Endothelial cell (in vitro differentiated cells): ENCODE measurements at regions not wholly inside any gene's neighbourhood (a gene's known extent, or its start where the extent isn't known, plus 50 kb on each side); places are given as distances from the start of the nearest gene placed in this dataset.

Experiments
- DNase-seq: peaks from one replicate; pipeline ENCODE4 v3.0.0; 2021; ENCODE audit warnings: low spot score
- H3K27ac Mint-ChIP-seq: one replicate; pipeline ENCODE4 v1.8.0; 2021; ENCODE audit warnings: mixed read lengths, inconsistent platforms; ENCODE audit not compliant: unreplicated experiment
- H3K27me3 Mint-ChIP-seq: one replicate; pipeline ENCODE4 v1.8.0; 2021; ENCODE audit warnings: mild to moderate bottlenecking, moderate library complexity, mixed read lengths, inconsistent platforms; ENCODE audit not compliant: unreplicated experiment
- H3K36me3 Mint-ChIP-seq: one replicate; pipeline ENCODE4 v1.8.0; 2021; ENCODE audit warnings: mild to moderate bottlenecking, low read depth, mixed read lengths, inconsistent platforms; ENCODE audit not compliant: unreplicated experiment
- H3K4me1 Mint-ChIP-seq: one replicate; pipeline ENCODE4 v1.8.0; 2021; ENCODE audit warnings: mild to moderate bottlenecking, mixed read lengths, inconsistent platforms; ENCODE audit not compliant: unreplicated experiment
- H3K4me3 Mint-ChIP-seq: one replicate; pipeline ENCODE4 v1.8.0; 2021; ENCODE audit warnings: mild to moderate bottlenecking, mixed read lengths, inconsistent platforms; ENCODE audit not compliant: unreplicated experiment
- H3K9me3 Mint-ChIP-seq: one replicate; pipeline ENCODE4 v1.8.0; 2021; ENCODE audit warnings: mixed read lengths, inconsistent platforms; ENCODE audit not compliant: unreplicated experiment
- CTCF ChIP-seq: fragments of 200-600 bp; sonication (generic); IDR thresholded peaks from one replicate; pipeline ENCODE4 v1.5.0; 2021; ENCODE audit warnings: antibody characterized with exemption; ENCODE audit not compliant: unreplicated experiment

- Mint-ChIP-seq H3K27ac (no peak overlapping the region), H3K9me3 (no peaks in the 10 kb centered on the region), H3K4me1 (peaks cover 13% of the 10 kb centered on the region), H3K36me3 (no peaks in the 10 kb centered on the region), H3K4me3 (no peak overlapping the region), H3K27me3 (no peaks in the 10 kb centered on the region)
- no peak for DNase-seq
- no peak for TF ChIP-seq CTCF
Measured at GRCh38 chr17:71284032-71284755, 836.6 kb upstream of the SOX9 start.

- Mint-ChIP-seq H3K4me1 (peaks cover 13% of the 10 kb centered on the region), H3K9me3 (no peaks in the 10 kb centered on the region), H3K36me3 (no peaks in the 10 kb centered on the region), H3K4me3 (no peak overlapping the region), H3K27ac (no peak overlapping the region), H3K27me3 (no peaks in the 10 kb centered on the region)
- no peak for DNase-seq
- no peak for TF ChIP-seq CTCF
Measured at GRCh38 chr17:71286625-71287024, 834.2 kb upstream of the SOX9 start.

GRCh38 chr17:71287071-71287823 is 833.6 kb upstream of the SOX9 start:
- Mint-ChIP-seq H3K27me3 (no peaks in the 10 kb centered on the region), H3K36me3 (no peaks in the 10 kb centered on the region), H3K4me1 (peaks cover 13% of the 10 kb centered on the region), H3K9me3 (no peaks in the 10 kb centered on the region), H3K4me3 (peak overlapping the region; percentile 65), H3K27ac (no peak overlapping the region)
- no peak for DNase-seq
- TF ChIP-seq CTCF = no peak

- TF ChIP-seq CTCF = no peak
- peaks cover 12% of the 10 kb centered on the region for H3K4me1 Mint-ChIP-seq
- H3K27ac Mint-ChIP-seq = no peak overlapping the region
- H3K36me3 Mint-ChIP-seq = no peaks in the 10 kb centered on the region
- H3K9me3 Mint-ChIP-seq = no peaks in the 10 kb centered on the region
- no peak for DNase-seq
- no peak overlapping the region for H3K4me3 Mint-ChIP-seq
- H3K27me3 Mint-ChIP-seq = no peaks in the 10 kb centered on the region
Measured at GRCh38 chr17:71292006-71292405, 828.8 kb upstream of the SOX9 start.

- no peaks in the 10 kb centered on the region for H3K36me3 Mint-ChIP-seq
- H3K9me3 Mint-ChIP-seq = no peaks in the 10 kb centered on the region
- no peak overlapping the region for H3K4me3 Mint-ChIP-seq
Measured at GRCh38 chr17:71296005-71296404, 824.8 kb upstream of the SOX9 start.

More at GRCh38 chr17:71296005-71296404, 824.8 kb upstream of the SOX9 start:
- DNase-seq = no peak
- no peak for TF ChIP-seq CTCF
- Mint-ChIP-seq H3K27ac (no peak overlapping the region), H3K4me1 (peaks cover 10% of the 10 kb centered on the region), H3K27me3 (no peaks in the 10 kb centered on the region)
